IMR-90 (cell line): ENCODE measurements at regions not wholly inside any gene's neighbourhood (a gene's known extent, or its start where the extent isn't known, plus 50 kb on each side); places are given as distances from the start of the nearest gene placed in this dataset.

Experiments
- ATAC-seq: fragments of 200-7000 bp; cut with Tn5 transposase; 2 replicates; pipeline ENCODE4 v1.9.1; 2020; ENCODE audit warnings: low read depth, mild to moderate bottlenecking, moderate library complexity
- BruUV-seq: library from RNA; stranded (reverse); fragments of 400-500 nt; replicated peaks from 2 replicates; lab custom pipeline; 2021; lab: Mats Ljungman, UMichigan
- CTCF ChIA-PET: fragments of 300-600 bp; formaldehyde crosslinking; extraction: SDS; loops from one replicate; lab custom pipeline; 2021; ENCODE audit warnings: antibody characterized with exemption; lab: Yijun Ruan, JAX
- POLR2A ChIA-PET: fragments of 300-600 bp; sonication (Branson Sonifier 250); formaldehyde crosslinking; loops from one replicate; lab custom pipeline; 2022; ENCODE audit warnings: antibody characterized with exemption; ENCODE audit not compliant: unreplicated experiment; lab: Charles Lee
- DNase-seq: peaks from one replicate; pipeline ENCODE4 v3.0.0; 2013
- H2AFZ ChIP-seq: replicated peaks from 2 replicates; pipeline ENCODE3; 2013; ENCODE audit warnings: low read length, mild to moderate bottlenecking; ENCODE audit not compliant: poor library complexity
- H2AK5ac ChIP-seq: 2 replicates; pipeline ENCODE4 v1.6.1; 2013; ENCODE audit warnings: low read depth, low read length, inconsistent platforms
- H2AK9ac ChIP-seq: replicated peaks from 2 replicates; pipeline ENCODE3; 2013; ENCODE audit warnings: mild to moderate bottlenecking, low read depth, low read length, moderate library complexity; ENCODE audit not compliant: poor library complexity
- H2BK120ac ChIP-seq: 2 replicates; pipeline ENCODE4 v1.6.1; 2013; ENCODE audit warnings: low read depth, low read length, inconsistent platforms
- H2BK15ac ChIP-seq: 3 replicates; pipeline ENCODE4 v1.6.1; 2013; ENCODE audit warnings: low read depth, low read length, inconsistent platforms
- H2BK20ac ChIP-seq: 2 replicates; pipeline ENCODE4 v1.6.1; 2013; ENCODE audit warnings: low read depth, mild to moderate bottlenecking, inconsistent platforms, low read length, moderate library complexity
- H2BK5ac ChIP-seq: 2 replicates; pipeline ENCODE4 v1.6.1; 2013; ENCODE audit warnings: mild to moderate bottlenecking, low read depth, low read length, inconsistent platforms; ENCODE audit not compliant: poor library complexity, severe bottlenecking
- H3K14ac ChIP-seq: replicated peaks from 2 replicates; pipeline ENCODE4 v1.6.1; 2013; ENCODE audit warnings: low read depth, low read length, inconsistent platforms
- H3K18ac ChIP-seq: 2 replicates; pipeline ENCODE4 v1.6.1; 2013; ENCODE audit warnings: low read depth, low read length, control low read depth
- H3K23ac ChIP-seq: 2 replicates; pipeline ENCODE4 v1.6.1; 2013; ENCODE audit warnings: low read depth, low read length, inconsistent platforms
- H3K27ac ChIP-seq: 2 replicates; pipeline ENCODE4 v1.5.1; 2013; ENCODE audit warnings: mild to moderate bottlenecking, control low read depth, low read length; ENCODE audit not compliant: insufficient read depth
- H3K27me3 ChIP-seq: 2 replicates; pipeline ENCODE4 v1.6.1; 2013; ENCODE audit warnings: low read length; ENCODE audit not compliant: control insufficient read depth, insufficient read depth
- H3K36me3 ChIP-seq: 2 replicates; pipeline ENCODE4 v1.6.1; 2013; ENCODE audit warnings: low read length, mixed read lengths; ENCODE audit not compliant: control insufficient read depth, insufficient read depth
- H3K4ac ChIP-seq: 2 replicates; pipeline ENCODE4 v1.6.1; 2013; ENCODE audit warnings: low read depth, low read length, inconsistent platforms
- H3K4me1 ChIP-seq: 2 replicates; pipeline ENCODE4 v1.6.1; 2013; ENCODE audit warnings: low read length, mixed read lengths; ENCODE audit not compliant: control insufficient read depth, insufficient read depth
- H3K4me2 ChIP-seq: 2 replicates; pipeline ENCODE4 v1.6.1; 2013; ENCODE audit warnings: low read depth, mild to moderate bottlenecking, control low read depth, low read length, moderate library complexity
- H3K4me3 ChIP-seq: 2 replicates; pipeline ENCODE4 v1.5.1; 2013; ENCODE audit warnings: low read depth, mild to moderate bottlenecking, control low read depth, low read length, moderate library complexity; ENCODE audit not compliant: insufficient read depth
- H3K56ac ChIP-seq: 2 replicates; pipeline ENCODE4 v1.6.1; 2013; ENCODE audit warnings: low read length, inconsistent platforms; ENCODE audit not compliant: insufficient read depth; ENCODE audit errors: extremely low read depth
- H3K79me1 ChIP-seq, 2 experiments: 2 replicates each; pipeline ENCODE4 v1.6.1; 2013; ENCODE audit warnings: low read length in 2 of 2, inconsistent platforms in 1 of 2, low read depth in 1 of 2
- H3K9ac ChIP-seq: 2 replicates; pipeline ENCODE4 v1.6.1; 2013; ENCODE audit warnings: low read depth, low read length, control low read depth
- H3K9me1 ChIP-seq: 2 replicates; pipeline ENCODE4 v1.6.1; 2013; ENCODE audit warnings: low read length, inconsistent platforms; ENCODE audit not compliant: insufficient read depth
- H3K9me3 ChIP-seq: 2 replicates; pipeline ENCODE4 v1.6.1; 2013; ENCODE audit warnings: low read length; ENCODE audit not compliant: control insufficient read depth, insufficient read depth
- H4K20me1 ChIP-seq: 2 replicates; pipeline ENCODE4 v1.6.1; 2013; ENCODE audit warnings: low read length, inconsistent platforms; ENCODE audit not compliant: insufficient read depth
- H4K5ac ChIP-seq: 2 replicates; pipeline ENCODE4 v1.6.1; 2013; ENCODE audit warnings: mild to moderate bottlenecking, low read depth, low read length, control low read depth
- H4K8ac ChIP-seq, 2 experiments: 2 replicates each; pipeline ENCODE4 v1.6.1; 2013; ENCODE audit warnings: low read depth in 2 of 2, low read length in 2 of 2, control low read depth in 1 of 2, inconsistent platforms in 1 of 2
- H4K91ac ChIP-seq: 2 replicates; pipeline ENCODE4 v1.6.1; 2013; ENCODE audit warnings: low read depth, low read length, inconsistent platforms; ENCODE audit not compliant: insufficient read depth
- BHLHE40 ChIP-seq: fragments of 150-350 bp; IDR thresholded peaks from 2 replicates; pipeline ENCODE4 v1.6.1; 2016; ENCODE audit warnings: mild to moderate bottlenecking, low read depth, low read length
- CEBPB ChIP-seq: IDR thresholded peaks from 2 replicates; pipeline ENCODE4 v1.6.1; 2012; ENCODE audit warnings: low read depth, low read length, improper control_type of control experiment
- CHD1 ChIP-seq: IDR thresholded peaks from 2 replicates; pipeline ENCODE4 v1.6.1; 2012; ENCODE audit warnings: low read depth, low read length, improper control_type of control experiment
- CTCF ChIP-seq: conservative IDR thresholded peaks from 2 replicates; pipeline ENCODE4 v1.5.1; 2012; ENCODE audit warnings: mild to moderate bottlenecking, low read depth, low read length, improper control_type of control experiment
- ELK1 ChIP-seq: fragments of 150-350 bp; IDR thresholded peaks from 2 replicates; pipeline ENCODE4 v1.6.1; 2016; ENCODE audit warnings: low read depth, mild to moderate bottlenecking, low read length, moderate library complexity, borderline replicate concordance
- FOS ChIP-seq: fragments of 150-350 bp; IDR thresholded peaks from 2 replicates; pipeline ENCODE4 v1.6.1; 2016; ENCODE audit warnings: low read depth, low read length
- MAFK ChIP-seq: IDR thresholded peaks from 2 replicates; pipeline ENCODE4 v1.6.1; 2012; ENCODE audit warnings: low read depth, low read length, improper control_type of control experiment
- MAZ ChIP-seq: IDR thresholded peaks from 2 replicates; pipeline ENCODE4 v1.6.1; 2012; ENCODE audit warnings: low read depth, mild to moderate bottlenecking, low read length, improper control_type of control experiment, moderate library complexity, borderline replicate concordance
- MXI1 ChIP-seq: IDR thresholded peaks from 2 replicates; pipeline ENCODE4 v1.6.1; 2012; ENCODE audit warnings: low read depth, mild to moderate bottlenecking, low read length, moderate library complexity, borderline replicate concordance
- NFE2L2 ChIP-seq: fragments of 150-350 bp; IDR thresholded peaks from 2 replicates; pipeline ENCODE4 v1.6.1; 2016; ENCODE audit warnings: low read depth, mild to moderate bottlenecking, low read length
- POLR2A ChIP-seq: IDR thresholded peaks from 2 replicates; pipeline ENCODE4 v1.6.1; 2012; ENCODE audit warnings: mild to moderate bottlenecking, low read depth, low read length
- RAD21 ChIP-seq: IDR thresholded peaks from 2 replicates; pipeline ENCODE4 v1.6.1; 2012; ENCODE audit warnings: low read length, improper control_type of control experiment
- RCOR1 ChIP-seq: IDR thresholded peaks from 2 replicates; pipeline ENCODE4 v1.6.1; 2012; ENCODE audit warnings: mild to moderate bottlenecking, low read length, improper control_type of control experiment; ENCODE audit not compliant: insufficient replicate concordance
- RFX5 ChIP-seq: IDR thresholded peaks from 2 replicates; pipeline ENCODE4 v1.8.0; 2012; ENCODE audit warnings: low read depth, mild to moderate bottlenecking, low read length, moderate library complexity
- SMC3 ChIP-seq: fragments of 150-350 bp; IDR thresholded peaks from 2 replicates; pipeline ENCODE4 v1.6.1; 2016; ENCODE audit warnings: low read depth, mild to moderate bottlenecking, antibody characterized with exemption, low read length, moderate library complexity
- USF2 ChIP-seq: fragments of 150-350 bp; IDR thresholded peaks from 2 replicates; pipeline ENCODE4 v1.6.1; 2017; ENCODE audit warnings: mild to moderate bottlenecking, antibody characterized with exemption, low read length, low read depth
- WGBS, 2 experiments: methylation state at CpG; one replicate each; pipeline versions ENCODE4 v1.1.5 to v1.1.7; 2013; ENCODE audit warnings: missing lambda C conversion rate in 2 of 2; ENCODE audit not compliant: insufficient read length in 1 of 2; ENCODE audit errors: extremely low coverage in 2 of 2; 5-methylcytosine and 5-hydroxymethylcytosine counted together
- dilution Hi-C: fragments of 300-500 bp; cut with HindIII; formaldehyde crosslinking; loops from one replicate; pipeline ENCODE4 v1.14.3; 2018; ENCODE audit warnings: low sequenced_read_pairs; ENCODE audit not compliant: unreplicated experiment
- in situ Hi-C: fragments of 300-500 bp; cut with MboI; formaldehyde crosslinking; loops from 3 replicates; pipeline ENCODE4 v1.14.3; 2019; ENCODE audit warnings: low sequenced_read_pairs, inconsistent platforms, mixed read lengths
- intact Hi-C: fragments of 100-400 bp; cut with micrococcal nuclease; formaldehyde crosslinking; loops from 2 replicates; pipeline ENCODE4 v1.10.0; 2022

- DNase-seq: no peak
- Histone ChIP-seq H2BK15ac (no peak overlapping the region), H2BK120ac (no peak overlapping the region), H3K9me3 (no peaks in the 10 kb centered on the region), H4K5ac (no peak overlapping the region), H3K27ac (no peak overlapping the region), H4K8ac (no peak overlapping the region), H3K4me2 (no peak overlapping the region), H3K4me1 (no peaks in the 10 kb centered on the region), H4K91ac (no peak overlapping the region), H3K4me3 (no peak overlapping the region), H2AK5ac (no peak overlapping the region), H2AFZ (no peak overlapping the region), H3K9ac (no peak overlapping the region), H2BK5ac (no peak overlapping the region), H4K20me1 (no peaks in the 10 kb centered on the region), H3K23ac (no peak overlapping the region), H3K27me3 (no peaks in the 10 kb centered on the region), H2BK20ac (no peak overlapping the region), H3K36me3 (no peaks in the 10 kb centered on the region), H3K9me1 (0 out of 2 replicates have a peak, but pooled peaks cover 3% of the 10 kb centered on the region), H3K56ac (no peak overlapping the region), H3K79me1 (no peaks in the 10 kb centered on the region), H3K18ac (no peak overlapping the region), H3K14ac (no peak overlapping the region), H2AK9ac (no peak overlapping the region), H3K4ac (no peak overlapping the region)
- intact Hi-C loops: no loop called here
- TF ChIP-seq RAD21 (no peak), MXI1 (no peak), USF2 (no peak), RFX5 (no peak), MAZ (no peak), SMC3 (no peak), RCOR1 (no peak), BHLHE40 (no peak), POLR2A (no peak), CTCF (no peak), CEBPB (no peak), CHD1 (no peak), FOS (no peak), NFE2L2 (no peak), MAFK (no peak), ELK1 (no peak)
- in situ Hi-C loops: no loop called here
- dilution Hi-C loops: no loop called here
- ChIA-PET CTCF (no interaction called here), POLR2A (no interaction called here)
- WGBS, 2 experiments: 80% methylated on average over 1 of the region's 11 CpGs; no CpG with 5 or more reads in 1 of the 2 experiments
- ATAC-seq: no peak
- no TSS peak for BruUV-seq
Observed at GRCh38 chr4:26130841-26131432, 189.9 kb upstream of the RBPJ start.
